ENCODE measurements at regions not wholly inside any gene's neighbourhood (a gene's known extent, or its start where the extent isn't known, plus 50 kb on each side); places are given as distances from the start of the nearest gene placed in this dataset.

DNA sequence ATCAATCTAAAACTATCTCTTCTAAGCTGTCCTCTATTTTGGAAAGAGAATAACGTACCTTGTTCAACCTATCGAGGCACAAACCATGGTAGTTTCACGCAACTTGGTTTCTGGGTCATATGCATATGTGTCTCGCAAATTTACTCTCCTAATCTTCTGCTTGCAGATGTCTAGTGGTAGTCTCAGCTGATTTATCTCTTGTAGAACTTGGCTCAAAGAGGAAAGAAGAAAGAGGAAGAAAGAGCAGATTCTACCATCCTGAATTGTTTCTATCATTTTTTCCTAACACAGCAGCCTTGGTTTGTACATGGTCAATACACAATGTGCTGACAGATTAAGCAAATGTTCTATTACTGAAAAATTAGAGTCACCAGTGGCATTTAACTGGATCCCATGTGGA is 282.3 kb downstream of the SPRY2 start:
- no peaks in the 10 kb centered on the region for H3K36me3 ChIP-seq
- no peak overlapping the region for H3K4me3 ChIP-seq (ENCODE audit: low read depth in 1 of 2, low read length in 1 of 2)
- TF ChIP-seq, protein P1, sequence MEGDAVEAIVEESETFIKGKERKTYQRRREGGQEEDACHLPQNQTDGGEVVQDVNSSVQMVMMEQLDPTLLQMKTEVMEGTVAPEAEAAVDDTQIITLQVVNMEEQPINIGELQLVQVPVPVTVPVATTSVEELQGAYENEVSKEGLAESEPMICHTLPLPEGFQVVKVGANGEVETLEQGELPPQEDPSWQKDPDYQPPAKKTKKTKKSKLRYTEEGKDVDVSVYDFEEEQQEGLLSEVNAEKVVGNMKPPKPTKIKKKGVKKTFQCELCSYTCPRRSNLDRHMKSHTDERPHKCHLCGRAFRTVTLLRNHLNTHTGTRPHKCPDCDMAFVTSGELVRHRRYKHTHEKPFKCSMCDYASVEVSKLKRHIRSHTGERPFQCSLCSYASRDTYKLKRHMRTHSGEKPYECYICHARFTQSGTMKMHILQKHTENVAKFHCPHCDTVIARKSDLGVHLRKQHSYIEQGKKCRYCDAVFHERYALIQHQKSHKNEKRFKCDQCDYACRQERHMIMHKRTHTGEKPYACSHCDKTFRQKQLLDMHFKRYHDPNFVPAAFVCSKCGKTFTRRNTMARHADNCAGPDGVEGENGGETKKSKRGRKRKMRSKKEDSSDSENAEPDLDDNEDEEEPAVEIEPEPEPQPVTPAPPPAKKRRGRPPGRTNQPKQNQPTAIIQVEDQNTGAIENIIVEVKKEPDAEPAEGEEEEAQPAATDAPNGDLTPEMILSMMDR (IDR thresholded peaks at IDR 0.05): no peak
- H3K9me3 ChIP-seq: no peaks in the 10 kb centered on the region
- H3K27ac ChIP-seq: no peak overlapping the region
- H3K4me1 ChIP-seq (ENCODE audit: control insufficient read depth in 1 of 2, insufficient read depth in 1 of 2, low read depth in 1 of 2, low read length in 1 of 2): no peaks in the 10 kb centered on the region
- H3K27me3 ChIP-seq: no peaks in the 10 kb centered on the region

- H3K9me3 ChIP-seq: no peaks in the 10 kb centered on the region
- H3K27ac ChIP-seq: no peak overlapping the region
- no peaks in the 10 kb centered on the region for H3K4me1 ChIP-seq (ENCODE audit: control insufficient read depth in 1 of 2, insufficient read depth in 1 of 2, low read depth in 1 of 2, low read length in 1 of 2)
- H3K27me3 ChIP-seq: no peaks in the 10 kb centered on the region
- no peak overlapping the region for H3K4me3 ChIP-seq (ENCODE audit: low read depth in 1 of 2, low read length in 1 of 2)
- TF ChIP-seq, protein P1 (IDR thresholded peaks at IDR 0.05): no peak
- no peaks in the 10 kb centered on the region for H3K36me3 ChIP-seq
Observed at GRCh38 chr13:80055847-80056246, 285.1 kb downstream of the SPRY2 start.

- Histone ChIP-seq H3K27ac (no peak overlapping the region), H3K36me3 (no peaks in the 10 kb centered on the region), H3K27me3 (no peaks in the 10 kb centered on the region), H3K4me3 (ENCODE audit: low read depth in 1 of 2, low read length in 1 of 2) (no peak overlapping the region), H3K4me1 (ENCODE audit: control insufficient read depth in 1 of 2, insufficient read depth in 1 of 2, low read depth in 1 of 2, low read length in 1 of 2) (no peaks in the 10 kb centered on the region), H3K9me3 (no peaks in the 10 kb centered on the region)
- TF ChIP-seq, protein P1 (IDR thresholded peaks at IDR 0.05): no peak
Observed at GRCh38 chr13:80054806-80055205, 286.1 kb downstream of the SPRY2 start.

- Histone ChIP-seq H3K27me3 (no peaks in the 10 kb centered on the region), H3K4me3 (ENCODE audit: low read depth in 1 of 2, low read length in 1 of 2) (no peak overlapping the region), H3K4me1 (ENCODE audit: control insufficient read depth in 1 of 2, insufficient read depth in 1 of 2, low read depth in 1 of 2, low read length in 1 of 2) (peaks cover 0 to 5% of the 10 kb centered on the region in 2 experiments), H3K27ac (no peak overlapping the region), H3K9me3 (no peaks in the 10 kb centered on the region), H3K36me3 (no peaks in the 10 kb centered on the region)
- TF ChIP-seq, protein P1 (IDR thresholded peaks at IDR 0.05): no peak
Observed at GRCh38 chr13:80052286-80052685, 288.6 kb downstream of the SPRY2 start.

DNA sequence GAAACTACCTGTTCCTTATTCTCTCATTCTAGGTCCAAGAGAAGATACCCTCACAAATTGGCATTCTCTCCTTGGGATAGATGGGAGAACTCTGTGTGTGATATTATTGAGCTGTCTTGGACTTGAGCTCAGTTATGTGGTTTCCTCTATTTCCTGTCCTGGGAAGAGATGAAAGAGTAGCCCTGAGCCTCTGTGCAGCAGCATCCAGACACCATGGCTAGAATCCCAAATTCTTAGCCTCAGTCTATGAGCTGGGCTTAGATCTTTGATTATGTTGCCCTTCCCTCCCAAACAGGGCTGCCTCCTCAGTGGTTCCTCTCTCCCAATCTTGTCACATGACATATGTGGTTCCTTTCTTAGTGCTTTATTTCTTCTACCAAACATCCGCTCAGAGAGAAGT is 290.7 kb downstream of the SPRY2 start:
- H3K27ac ChIP-seq: no peak overlapping the region
- TF ChIP-seq, protein P1 (IDR thresholded peaks at IDR 0.05): no peak

DNA sequence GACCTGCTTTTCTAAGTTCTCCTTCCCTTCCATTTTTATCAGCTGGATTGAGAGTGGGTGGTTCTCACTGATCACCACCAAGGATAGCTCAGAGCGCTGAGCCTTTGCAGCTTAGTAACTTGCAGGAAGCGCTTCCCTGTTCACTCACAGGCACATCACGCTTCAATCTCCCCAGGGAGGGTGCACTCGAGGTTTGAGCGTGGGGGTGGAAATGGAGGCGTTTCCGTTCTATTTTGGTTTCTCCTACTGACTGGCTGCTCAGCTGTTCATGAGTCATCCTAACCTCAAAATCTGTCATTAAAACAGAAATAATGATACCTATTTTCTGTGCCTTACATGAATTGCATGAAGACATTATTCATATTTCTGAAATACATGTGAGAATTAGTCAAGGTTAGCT is 292.1 kb downstream of the SPRY2 start:
- H3K9me3 ChIP-seq: no peaks in the 10 kb centered on the region
- no peak overlapping the region for H3K27ac ChIP-seq
- H3K36me3 ChIP-seq: no peaks in the 10 kb centered on the region
- no peak overlapping the region for H3K4me3 ChIP-seq (ENCODE audit: low read depth in 1 of 2, low read length in 1 of 2)
- no peaks in the 10 kb centered on the region for H3K27me3 ChIP-seq
- peaks cover 0 to 5% of the 10 kb centered on the region in 2 experiments for H3K4me1 ChIP-seq (ENCODE audit: control insufficient read depth in 1 of 2, insufficient read depth in 1 of 2, low read depth in 1 of 2, low read length in 1 of 2)
- TF ChIP-seq, protein P1 (IDR thresholded peaks at IDR 0.05): no peak

More for the DNA sequence above, 290.7 kb downstream of the SPRY2 start:
- H3K36me3 ChIP-seq: no peaks in the 10 kb centered on the region
- no peak overlapping the region for H3K4me3 ChIP-seq (ENCODE audit: low read depth in 1 of 2, low read length in 1 of 2)
- no peaks in the 10 kb centered on the region for H3K27me3 ChIP-seq
- peaks cover 0 to 5% of the 10 kb centered on the region in 2 experiments for H3K4me1 ChIP-seq (ENCODE audit: control insufficient read depth in 1 of 2, insufficient read depth in 1 of 2, low read depth in 1 of 2, low read length in 1 of 2)
- no peaks in the 10 kb centered on the region for H3K9me3 ChIP-seq
